ENCODE measurements at regions not wholly inside any gene's neighbourhood (a gene's known extent, or its start where the extent isn't known, plus 50 kb on each side); places are given as distances from the start of the nearest gene placed in this dataset.

- no peak for TF ChIP-seq CTCF (IDR thresholded peaks at IDR 0.05; ENCODE audit: poor library complexity, severe bottlenecking)
- TF ChIP-seq POLR2AphosphoS5 (IDR thresholded peaks at IDR 0.05): no peak
- TF ChIP-seq EP300 (conservative IDR thresholded peaks at IDR 0.05; ENCODE audit: poor library complexity, severe bottlenecking): no peak
- TF ChIP-seq EZH2 (IDR thresholded peaks at IDR 0.05; ENCODE audit: borderline replicate concordance, insufficient read depth, low read length, poor library complexity, severe bottlenecking): no peak
- TF ChIP-seq TAF1 (IDR thresholded peaks at IDR 0.05; ENCODE audit: low read depth): no peak
- TF ChIP-seq REST (IDR thresholded peaks at IDR 0.05; ENCODE audit: borderline replicate concordance): no peak
Observed at GRCh38 chr3:110069761-110070160, 732.4 kb upstream of the DPPA4 start.
